ENCODE measurements at regions not wholly inside any gene's neighbourhood (a gene's known extent, or its start where the extent isn't known, plus 50 kb on each side); places are given as distances from the start of the nearest gene placed in this dataset.

- H3K27me3 Mint-ChIP-seq (ENCODE audit: insufficient read depth), result peaks cover 1% of the 10 kb centered on the region; the same call in 1 of the 2 replicates
- no peaks in the 10 kb centered on the region for H3K36me3 Mint-ChIP-seq (ENCODE audit: low read depth)
These were observed 422.7 kb downstream of the MATN1 start for GRCh38 chr1:30300669-30301068.

GRCh38 chr1:30299393-30299792, 424.0 kb downstream of the MATN1 start:
- Mint-ChIP-seq H3K27ac (no peak overlapping the region), H3K4me3 (no peak overlapping the region), H3K4me1 (ENCODE audit: low read depth) (no peaks in the 10 kb centered on the region), H3K36me3 (ENCODE audit: low read depth) (no peaks in the 10 kb centered on the region), H3K27me3 (ENCODE audit: insufficient read depth) (peaks cover 1% of the 10 kb centered on the region; the same call in 1 of the 2 replicates), H3K9me3 (peaks cover 43% of the 10 kb centered on the region)
- TF ChIP-seq CTCF (IDR thresholded peaks at IDR 0.05), result no peak
- DNase-seq, result no peak

More at GRCh38 chr1:30300669-30301068, 422.7 kb downstream of the MATN1 start:
- Mint-ChIP-seq H3K4me1 (ENCODE audit: low read depth) (no peaks in the 10 kb centered on the region), H3K27ac (no peak overlapping the region), H3K9me3 (peaks cover 42% of the 10 kb centered on the region), H3K4me3 (no peak overlapping the region)
- TF ChIP-seq CTCF (IDR thresholded peaks at IDR 0.05), result no peak
- no peak for DNase-seq

GRCh38 chr1:30295674-30296073, 427.7 kb downstream of the MATN1 start:
- no peaks in the 10 kb centered on the region for H3K4me1 Mint-ChIP-seq (ENCODE audit: low read depth)
- no peak overlapping the region for H3K27ac Mint-ChIP-seq
- no peak for TF ChIP-seq CTCF (IDR thresholded peaks at IDR 0.05)
- peaks cover 25% of the 10 kb centered on the region for H3K9me3 Mint-ChIP-seq
- H3K36me3 Mint-ChIP-seq (ENCODE audit: low read depth), result no peaks in the 10 kb centered on the region
- peaks cover 2% of the 10 kb centered on the region for H3K27me3 Mint-ChIP-seq (ENCODE audit: insufficient read depth)
- no peak overlapping the region for H3K4me3 Mint-ChIP-seq
- DNase-seq, result no peak

- no peak overlapping the region for H3K4me3 Mint-ChIP-seq
- peaks cover 2% of the 10 kb centered on the region for H3K27me3 Mint-ChIP-seq (ENCODE audit: insufficient read depth)
- DNase-seq, result no peak
- H3K9me3 Mint-ChIP-seq, result peaks cover 21% of the 10 kb centered on the region
- no peaks in the 10 kb centered on the region for H3K36me3 Mint-ChIP-seq (ENCODE audit: low read depth)
- H3K4me1 Mint-ChIP-seq (ENCODE audit: low read depth), result no peaks in the 10 kb centered on the region
- no peak overlapping the region for H3K27ac Mint-ChIP-seq
- no peak for TF ChIP-seq CTCF (IDR thresholded peaks at IDR 0.05)
These were observed 428.1 kb downstream of the MATN1 start for GRCh38 chr1:30295266-30295665.

- DNase-seq, result no peak
- H3K27me3 Mint-ChIP-seq (ENCODE audit: insufficient read depth), result peaks cover 2% of the 10 kb centered on the region
- H3K9me3 Mint-ChIP-seq, result peaks cover 21% of the 10 kb centered on the region
- no peak overlapping the region for H3K4me3 Mint-ChIP-seq
- H3K27ac Mint-ChIP-seq, result no peak overlapping the region
- TF ChIP-seq CTCF (IDR thresholded peaks at IDR 0.05), result no peak
- no peaks in the 10 kb centered on the region for H3K36me3 Mint-ChIP-seq (ENCODE audit: low read depth)
- H3K4me1 Mint-ChIP-seq (ENCODE audit: low read depth), result no peaks in the 10 kb centered on the region
These were observed 428.9 kb downstream of the MATN1 start for GRCh38 chr1:30294508-30294907.

- Mint-ChIP-seq H3K27me3 (ENCODE audit: insufficient read depth) (peaks cover 2% of the 10 kb centered on the region; the same call in 1 of the 2 replicates), H3K9me3 (peaks cover 23% of the 10 kb centered on the region), H3K36me3 (ENCODE audit: low read depth) (no peaks in the 10 kb centered on the region), H3K27ac (no peak overlapping the region), H3K4me3 (no peak overlapping the region), H3K4me1 (ENCODE audit: low read depth) (no peaks in the 10 kb centered on the region)
- TF ChIP-seq CTCF (IDR thresholded peaks at IDR 0.05), result no peak
- no peak for DNase-seq
These were observed 430.9 kb downstream of the MATN1 start for GRCh38 chr1:30292451-30292850.

Measured in HFFc6 (cell line).